ENCODE measurements at regions not wholly inside any gene's neighbourhood (a gene's known extent, or its start where the extent isn't known, plus 50 kb on each side); places are given as distances from the start of the nearest gene placed in this dataset.
"Not testable (repeated sequence)": the region's sequence is repeated elsewhere in the genome, so short reads cannot be mapped to it uniquely, and the experiment has no call there.

- H3K27ac Mint-ChIP-seq (ENCODE audit: unreplicated experiment), result no peak overlapping the region
- CTCF ChIA-PET, result no interaction called here
These were observed 80.7 kb upstream of the IGFBP7 start for GRCh38 chr4:57190601-57191481.

DNA sequence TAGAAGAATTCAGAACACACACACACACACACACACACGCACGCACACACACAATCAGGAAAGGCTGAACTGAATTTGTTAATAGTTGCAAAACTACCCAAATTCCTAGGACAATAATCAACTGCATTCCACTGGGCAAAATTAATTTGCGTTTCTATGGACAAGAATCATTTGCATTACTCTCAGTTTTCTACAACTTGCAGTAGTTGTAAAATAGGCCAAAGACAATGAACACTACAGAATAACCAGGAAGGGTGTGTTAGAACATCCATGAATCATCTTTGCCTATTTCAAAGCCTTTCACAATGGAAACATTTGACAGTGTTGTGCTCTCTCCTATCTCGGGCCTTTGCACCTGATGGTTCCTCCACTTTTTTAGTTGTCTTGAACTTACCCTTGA, 77.1 kb upstream of the IGFBP7 start:
- no peaks in the 10 kb centered on the region for H3K9me3 Mint-ChIP-seq (ENCODE audit: low read depth, unreplicated experiment)
- no peaks in the 10 kb centered on the region for H3K36me3 Mint-ChIP-seq (ENCODE audit: insufficient read depth, unreplicated experiment)
- BruUV-seq (replicated peaks), result no TSS peak
- H3K27me3 Mint-ChIP-seq (ENCODE audit: unreplicated experiment), result peaks cover 7% of the 10 kb centered on the region
- H3K4me1 Mint-ChIP-seq (ENCODE audit: low read depth, unreplicated experiment), result no peaks in the 10 kb centered on the region
- DNase-seq, result no peak
- no peak for TF ChIP-seq CTCF (IDR thresholded peaks at IDR 0.05; ENCODE audit: unreplicated experiment)
- H3K27ac Mint-ChIP-seq (ENCODE audit: unreplicated experiment), result no peak overlapping the region
- intact Hi-C loops (cut with micrococcal nuclease; ENCODE audit: unreplicated experiment), result no loop called here
- CTCF ChIA-PET, result no interaction called here
- H3K4me3 Mint-ChIP-seq (ENCODE audit: low read depth, unreplicated experiment), result no peak overlapping the region

More at GRCh38 chr4:57190601-57191481, 80.7 kb upstream of the IGFBP7 start:
- Mint-ChIP-seq H3K4me1 (ENCODE audit: low read depth, unreplicated experiment) (no peaks in the 10 kb centered on the region), H3K4me3 (ENCODE audit: low read depth, unreplicated experiment) (no peak overlapping the region), H3K36me3 (ENCODE audit: insufficient read depth, unreplicated experiment) (no peaks in the 10 kb centered on the region), H3K27me3 (ENCODE audit: unreplicated experiment) (no peaks in the 10 kb centered on the region), H3K9me3 (ENCODE audit: low read depth, unreplicated experiment) (no peaks in the 10 kb centered on the region)
- intact Hi-C loops (cut with micrococcal nuclease; ENCODE audit: unreplicated experiment), result no loop called here
- no TSS peak for BruUV-seq (replicated peaks)
- peak; percentile 13 for TF ChIP-seq CTCF (IDR thresholded peaks at IDR 0.05; ENCODE audit: unreplicated experiment)
- peak; percentile 42 for DNase-seq

- no TSS peak for BruUV-seq (replicated peaks)
- no peak overlapping the region for H3K4me3 Mint-ChIP-seq (ENCODE audit: low read depth, unreplicated experiment)
- intact Hi-C loops (cut with micrococcal nuclease; ENCODE audit: unreplicated experiment), result no loop called here
- DNase-seq, result no peak
- no peak overlapping the region for H3K27ac Mint-ChIP-seq (ENCODE audit: unreplicated experiment)
- no peaks in the 10 kb centered on the region for H3K4me1 Mint-ChIP-seq (ENCODE audit: low read depth, unreplicated experiment)
- H3K27me3 Mint-ChIP-seq (ENCODE audit: unreplicated experiment), result peaks cover 7% of the 10 kb centered on the region
- no peaks in the 10 kb centered on the region for H3K9me3 Mint-ChIP-seq (ENCODE audit: low read depth, unreplicated experiment)
- CTCF ChIA-PET, result no interaction called here
- no peak for TF ChIP-seq CTCF (IDR thresholded peaks at IDR 0.05; ENCODE audit: unreplicated experiment)
- no peaks in the 10 kb centered on the region for H3K36me3 Mint-ChIP-seq (ENCODE audit: insufficient read depth, unreplicated experiment)
These were observed 74.3 kb upstream of the IGFBP7 start for GRCh38 chr4:57184378-57185029.

DNA sequence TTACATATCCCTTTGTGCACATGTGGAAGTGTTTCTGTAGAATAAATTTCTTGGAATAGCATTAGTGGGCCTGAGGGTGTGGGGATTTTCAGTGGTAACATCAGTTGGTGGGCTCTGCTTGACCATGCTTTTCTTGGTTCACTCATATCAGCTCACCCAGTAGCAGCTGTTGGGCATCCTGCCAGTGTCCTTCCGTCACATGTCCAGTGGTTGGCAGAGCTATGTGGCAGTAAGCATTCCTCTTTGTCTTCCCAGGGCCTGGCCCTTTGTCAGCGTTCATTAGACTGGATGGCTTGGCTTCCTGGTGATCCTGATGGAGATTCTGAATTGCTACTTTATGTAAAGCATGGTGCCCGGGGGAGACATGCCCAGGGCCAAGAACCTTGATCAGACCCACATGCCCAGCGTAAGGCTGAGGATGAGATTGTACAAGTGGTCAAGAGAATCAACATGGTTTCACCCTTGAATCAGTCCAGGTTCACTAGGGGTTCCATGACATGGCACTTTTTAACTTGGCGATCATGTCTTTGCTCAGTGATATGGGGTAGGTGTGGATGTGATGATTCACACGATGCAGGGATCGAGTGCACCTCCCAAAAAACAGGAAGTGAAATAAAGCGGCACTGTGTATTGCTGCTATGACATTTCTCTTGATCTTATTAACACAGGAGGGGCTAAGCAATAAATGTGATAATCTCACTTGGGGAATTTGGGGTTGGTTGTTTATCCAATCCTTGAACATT, 72.1 kb upstream of the IGFBP7 start:
- no peak overlapping the region for H3K4me3 Mint-ChIP-seq (ENCODE audit: low read depth, unreplicated experiment)

GRCh38 chr4:57173136-57173535, 63.0 kb upstream of the IGFBP7 start:
- H3K36me3 Mint-ChIP-seq (ENCODE audit: insufficient read depth, unreplicated experiment); DNase-seq; H3K27ac Mint-ChIP-seq (ENCODE audit: unreplicated experiment); CTCF ChIA-PET; BruUV-seq (replicated peaks); H3K4me1 Mint-ChIP-seq (ENCODE audit: low read depth, unreplicated experiment); H3K9me3 Mint-ChIP-seq (ENCODE audit: low read depth, unreplicated experiment); H3K27me3 Mint-ChIP-seq (ENCODE audit: unreplicated experiment); intact Hi-C loops (cut with micrococcal nuclease; ENCODE audit: unreplicated experiment); H3K4me3 Mint-ChIP-seq (ENCODE audit: low read depth, unreplicated experiment): not testable (repeated sequence)

More for the DNA sequence above, 72.1 kb upstream of the IGFBP7 start:
- no TSS peak for BruUV-seq (replicated peaks)
- intact Hi-C loops (cut with micrococcal nuclease; ENCODE audit: unreplicated experiment), result no loop called here
- H3K9me3 Mint-ChIP-seq (ENCODE audit: low read depth, unreplicated experiment), result no peaks in the 10 kb centered on the region
- no peak for TF ChIP-seq CTCF (IDR thresholded peaks at IDR 0.05; ENCODE audit: unreplicated experiment)
- no peaks in the 10 kb centered on the region for H3K4me1 Mint-ChIP-seq (ENCODE audit: low read depth, unreplicated experiment)
- H3K27ac Mint-ChIP-seq (ENCODE audit: unreplicated experiment), result no peak overlapping the region
- DNase-seq, result no peak
- H3K36me3 Mint-ChIP-seq (ENCODE audit: insufficient read depth, unreplicated experiment), result no peaks in the 10 kb centered on the region
- H3K27me3 Mint-ChIP-seq (ENCODE audit: unreplicated experiment), result peaks cover 7% of the 10 kb centered on the region
- CTCF ChIA-PET, result no interaction called here

Measured in Calu3 (cell line).